ENCODE measurements at regions not wholly inside any gene's neighbourhood (a gene's known extent, or its start where the extent isn't known, plus 50 kb on each side); places are given as distances from the start of the nearest gene placed in this dataset.
"Not testable (repeated sequence)": the region's sequence is repeated elsewhere in the genome, so short reads cannot be mapped to it uniquely, and the experiment has no call there.

DNA sequence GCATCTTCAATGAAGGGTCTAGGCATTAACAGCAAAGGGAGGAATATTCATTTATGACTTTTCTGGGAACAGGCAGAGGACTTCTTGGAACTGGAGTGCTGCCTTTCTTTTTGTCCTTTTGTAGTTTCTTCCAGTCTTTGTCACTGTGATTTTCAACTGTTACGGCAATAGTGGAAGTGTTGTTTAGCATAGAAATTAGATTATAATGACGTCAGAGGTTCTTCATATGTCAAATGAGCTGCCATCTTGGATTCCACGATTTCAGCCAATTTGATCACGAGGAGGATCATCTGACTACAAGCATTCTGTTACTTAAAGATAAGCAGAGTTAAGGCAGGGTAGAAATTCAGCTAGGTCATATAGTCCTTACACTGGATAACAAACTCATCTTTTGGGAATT, 239.0 kb downstream of the NEBL start:
- no peak for DNase-seq (ENCODE audit: low spot score)

DNA sequence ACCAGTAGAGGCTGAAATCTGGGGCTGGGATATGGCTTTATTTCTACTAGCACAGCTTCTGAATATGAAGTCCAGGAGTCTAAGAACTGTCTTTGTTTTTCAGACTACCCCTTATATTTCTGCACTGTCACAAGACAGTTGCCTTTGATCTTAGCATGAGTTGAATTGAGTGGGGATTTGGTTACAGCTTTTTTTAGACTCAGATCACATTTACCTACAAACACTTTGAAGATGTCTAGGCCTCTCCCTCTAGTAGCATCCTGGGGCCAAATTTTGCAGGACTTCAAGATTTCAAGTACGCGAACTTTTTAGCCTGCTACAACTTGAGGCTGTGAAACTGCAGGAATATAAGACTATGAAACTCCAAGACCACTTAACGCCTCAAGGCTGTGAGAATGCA, 240.2 kb downstream of the NEBL start:
- DNase-seq (ENCODE audit: low spot score): no peak

DNA sequence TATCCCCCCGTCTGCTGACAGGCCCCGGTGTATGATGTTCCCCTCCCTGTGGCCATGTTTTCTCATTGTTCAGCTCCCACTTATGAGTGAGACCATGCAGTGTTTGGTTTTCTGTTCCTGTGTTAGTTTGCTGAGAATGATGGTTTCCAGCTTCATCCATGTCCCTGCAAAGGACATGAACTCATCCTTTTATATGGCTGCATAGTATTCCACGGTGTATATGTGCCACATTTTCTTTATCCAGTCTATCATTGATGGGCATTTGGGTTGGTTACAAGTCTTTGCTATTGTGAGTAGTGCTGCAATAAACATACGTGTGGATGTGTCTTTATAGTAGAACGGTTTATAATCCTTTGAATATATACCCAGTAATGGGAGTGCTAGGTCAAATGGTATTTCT, 244.7 kb downstream of the NEBL start:
- DNase-seq (ENCODE audit: low spot score): not testable (repeated sequence)

DNA sequence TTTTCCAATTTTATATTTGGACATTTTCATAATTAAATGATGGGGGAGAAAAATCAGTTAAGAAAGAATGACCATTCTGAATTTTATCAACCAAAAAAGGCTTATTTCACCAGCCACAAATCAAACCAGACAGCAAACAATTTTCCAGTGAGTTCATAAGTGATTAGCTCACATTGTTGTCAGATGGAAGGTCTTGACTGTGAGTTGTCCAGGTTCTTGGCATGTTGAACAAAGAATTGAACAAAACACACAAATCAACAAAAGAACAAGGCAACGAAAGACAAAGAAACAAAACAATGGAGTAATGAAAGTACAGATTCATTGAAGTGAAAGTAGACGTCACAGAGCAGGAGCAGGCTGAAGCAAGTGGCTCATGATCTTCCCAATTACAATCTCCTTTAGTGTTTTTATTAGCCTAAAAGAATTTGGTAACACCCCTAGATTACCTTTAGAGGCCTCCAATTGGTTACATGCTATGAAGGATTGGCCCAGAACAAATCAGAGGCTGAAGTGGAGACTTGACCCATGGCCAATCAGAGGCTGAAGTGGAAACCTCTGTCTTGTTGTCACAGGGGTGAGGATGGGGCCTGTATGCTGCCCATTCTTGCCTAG, 248.7 kb downstream of the NEBL start:
- no peak for DNase-seq (ENCODE audit: low spot score)

DNA sequence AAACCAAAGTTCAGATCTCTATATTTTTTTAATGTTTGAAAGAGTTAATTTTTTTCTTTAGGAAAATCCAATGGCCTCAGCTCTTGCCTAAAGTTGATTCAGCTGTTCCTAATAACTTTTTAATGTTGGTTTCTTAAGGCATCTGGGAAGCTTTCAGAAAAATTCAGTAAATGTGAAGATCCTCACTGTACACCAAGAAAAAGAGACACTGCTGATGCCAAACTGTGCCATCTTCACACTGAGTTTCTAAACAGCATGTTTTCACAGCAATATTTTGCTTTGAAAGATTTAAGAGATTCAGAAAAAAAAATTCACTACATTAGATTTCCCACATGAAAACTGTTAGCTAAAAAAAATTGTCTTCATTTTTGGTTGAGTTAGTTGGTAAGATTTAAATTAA, 249.4 kb downstream of the NEBL start:
- no peak for DNase-seq (ENCODE audit: low spot score)

DNA sequence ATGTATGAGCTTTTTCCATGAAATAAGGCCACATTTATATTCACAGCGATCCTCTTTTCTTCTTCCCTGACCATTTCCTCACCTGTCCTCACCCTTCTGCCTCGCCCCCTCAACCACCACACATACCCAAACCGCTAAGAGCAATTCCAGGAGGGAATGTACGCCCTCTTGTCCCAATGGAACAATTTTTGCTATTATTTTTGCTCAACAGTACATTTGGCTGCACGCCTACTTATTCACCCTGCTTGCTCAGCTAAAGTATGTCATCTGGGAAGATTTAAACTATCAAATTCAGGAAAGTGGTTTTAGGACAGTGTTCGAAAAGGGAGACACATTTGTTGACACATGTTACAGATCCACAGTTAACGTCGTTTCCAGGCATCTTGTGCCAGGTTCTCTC, 252.7 kb downstream of the NEBL start:
- DNase-seq (ENCODE audit: low spot score): no peak

DNA sequence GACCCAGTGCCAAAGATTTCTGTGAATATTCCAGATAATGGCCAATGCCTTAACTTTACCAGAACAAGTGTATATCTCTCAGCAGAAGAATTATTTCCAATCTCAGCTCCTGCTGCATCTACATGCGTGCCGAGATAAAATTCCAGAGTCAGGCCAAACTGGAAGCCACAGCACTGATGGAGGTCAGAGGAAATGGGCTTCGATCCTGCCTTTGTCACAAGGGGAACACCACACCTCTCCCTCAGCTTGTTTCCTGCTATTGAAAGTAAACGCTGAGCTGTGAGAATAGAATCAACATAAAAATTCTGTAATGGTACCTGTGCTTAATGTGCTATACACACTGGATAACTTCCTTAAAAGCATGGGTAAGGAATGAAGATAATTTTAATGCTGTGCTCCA, 255.5 kb downstream of the NEBL start:
- no peak for DNase-seq (ENCODE audit: low spot score)

DNA sequence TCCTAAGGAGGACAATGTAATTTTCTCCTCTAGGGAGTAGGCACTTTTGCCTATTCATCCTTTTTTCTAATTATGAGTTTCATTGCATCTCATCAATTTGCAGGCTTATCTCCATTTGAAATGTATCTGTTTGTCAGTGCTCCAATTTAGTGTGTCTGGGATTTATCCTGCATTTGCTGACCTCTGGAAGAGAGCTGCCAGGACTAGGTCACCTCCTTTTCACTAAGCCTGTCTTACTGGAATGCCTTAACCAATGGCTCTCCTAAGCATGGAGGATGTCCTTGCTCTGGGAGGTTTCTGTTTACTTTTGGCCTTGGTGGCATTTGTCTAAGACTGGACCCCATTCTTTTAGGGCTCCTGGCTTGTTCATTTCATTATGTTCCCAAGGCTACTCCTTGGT, 261.5 kb downstream of the NEBL start:
- no peak for DNase-seq (ENCODE audit: low spot score)

DNA sequence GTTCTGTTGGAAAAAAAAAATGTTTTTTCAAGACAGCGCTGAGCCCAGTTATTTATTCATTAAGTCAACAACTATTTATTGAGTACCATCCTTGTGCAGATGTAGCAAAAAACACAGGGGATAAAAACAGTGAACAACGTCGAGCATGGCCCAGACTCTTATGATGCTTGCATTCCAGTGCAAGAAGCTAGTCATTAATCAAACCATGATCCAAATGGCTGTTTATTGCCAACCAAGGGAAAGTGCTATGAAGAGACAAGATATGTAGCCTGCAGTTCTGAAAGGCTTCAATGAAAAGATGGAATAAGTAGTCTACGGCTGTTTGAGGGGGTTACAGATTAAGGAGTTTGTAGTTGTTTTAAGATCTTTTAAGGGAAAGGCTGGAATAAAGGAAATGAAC, 262.3 kb downstream of the NEBL start:
- no peak for DNase-seq (ENCODE audit: low spot score)

DNA sequence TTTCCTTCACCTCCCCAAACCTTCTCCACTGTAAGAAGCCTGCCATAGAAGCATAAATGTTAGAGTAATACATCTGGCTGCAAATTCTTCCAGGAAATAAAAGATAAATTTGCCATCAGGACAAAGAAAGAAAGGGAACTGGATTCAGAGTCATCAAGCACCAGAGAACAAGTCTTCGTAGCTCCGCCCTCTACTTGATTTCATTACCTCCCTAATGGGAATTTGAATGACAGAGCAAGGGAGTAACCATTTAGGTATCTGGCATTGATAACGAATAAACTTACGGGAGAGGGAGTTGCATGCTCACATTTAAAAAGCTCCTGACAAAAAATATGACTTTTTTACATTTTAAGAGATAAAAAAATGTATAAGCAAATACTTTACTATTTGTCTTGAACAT, 263.4 kb downstream of the NEBL start:
- no peak for DNase-seq (ENCODE audit: low spot score)

DNA sequence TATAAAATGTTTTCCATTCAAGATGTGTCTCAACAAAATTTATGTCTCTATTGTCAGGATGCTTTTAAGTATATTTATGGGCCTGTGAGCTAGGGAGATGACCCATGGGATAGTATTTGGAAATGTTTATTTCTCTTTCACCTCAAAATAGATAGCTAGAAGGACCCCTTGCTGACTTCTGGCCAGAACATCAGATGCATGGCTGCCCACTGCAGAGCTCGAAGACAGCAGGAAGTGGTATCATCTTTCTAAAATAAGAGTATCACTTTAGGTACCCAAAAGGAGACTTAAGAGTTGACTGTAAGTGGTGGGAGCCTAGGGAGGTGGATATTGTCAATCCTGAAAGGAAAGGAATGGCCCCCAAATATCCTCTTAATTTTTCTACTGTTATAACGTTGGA, 264.4 kb downstream of the NEBL start:
- no peak for DNase-seq (ENCODE audit: low spot score)

DNA sequence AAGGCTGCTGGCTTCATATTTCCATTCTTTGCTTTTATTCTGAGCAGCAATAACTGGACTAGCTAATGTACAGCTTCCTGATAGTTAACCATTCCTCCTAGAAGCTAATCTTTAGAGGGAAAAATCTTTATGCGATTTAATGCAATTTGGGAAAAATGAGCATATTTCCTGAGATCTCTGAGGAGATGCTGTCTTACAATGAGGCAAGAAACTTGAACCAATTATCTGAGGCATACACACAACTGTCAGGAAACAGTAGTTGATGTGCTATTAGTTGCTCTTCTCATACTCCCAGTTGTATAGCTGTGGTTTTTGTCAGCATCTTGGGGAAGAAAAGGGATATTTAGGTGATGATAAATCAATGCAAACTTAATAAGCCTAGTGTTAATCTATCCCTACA, 265.9 kb downstream of the NEBL start:
- no peak for DNase-seq (ENCODE audit: low spot score)

DNA sequence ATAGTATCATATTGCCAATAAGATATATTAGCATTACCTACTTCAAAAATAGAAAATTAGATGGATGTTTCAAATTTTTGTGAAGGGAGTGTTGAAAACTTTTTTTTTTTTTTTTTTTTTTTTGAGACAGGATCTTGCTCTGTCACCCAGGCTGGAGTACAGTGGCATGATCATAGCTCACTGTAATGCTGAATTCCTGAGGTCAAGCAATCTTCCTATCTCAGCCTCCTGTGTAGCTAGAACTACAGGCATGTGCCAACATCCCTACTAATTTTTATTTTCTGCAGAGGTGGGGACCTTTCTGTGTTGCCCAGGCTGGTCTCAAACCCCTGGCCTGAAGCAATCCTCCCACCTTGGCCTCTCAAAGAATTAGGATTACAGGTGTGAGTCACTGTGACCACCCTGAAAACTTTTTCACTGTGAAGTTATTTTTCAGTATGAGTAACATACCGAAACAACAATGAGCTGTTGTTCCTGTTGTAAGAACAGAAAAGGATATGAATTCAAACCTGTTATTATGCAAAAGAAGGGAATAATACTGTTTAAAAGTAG, 266.9 kb downstream of the NEBL start:
- DNase-seq (ENCODE audit: low spot score): no peak

DNA sequence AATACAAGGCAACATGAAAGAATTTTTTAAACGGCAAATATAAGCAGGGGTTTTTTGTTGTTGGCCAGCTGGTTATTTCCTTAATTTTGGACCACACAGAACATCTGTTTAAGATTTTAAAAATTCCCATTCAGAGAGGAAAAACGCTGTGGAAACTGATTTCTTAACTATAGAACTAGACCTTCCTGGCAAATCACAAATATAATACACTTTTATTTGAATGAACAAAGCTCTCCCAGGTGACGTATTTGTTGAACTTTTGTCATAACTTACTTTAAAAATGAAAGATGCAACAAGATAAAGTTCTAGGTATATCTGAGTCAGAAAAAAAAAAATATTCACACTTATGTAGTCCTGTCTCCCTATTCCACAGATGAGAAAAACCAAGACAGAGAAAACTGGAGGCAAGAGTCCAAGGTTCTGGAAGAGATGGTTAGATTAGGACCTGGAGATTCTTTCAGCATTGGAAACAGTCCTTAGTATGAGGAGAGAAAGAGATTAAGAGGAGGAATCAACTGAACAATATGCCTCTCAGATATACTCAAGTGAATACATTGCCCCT, 269.1 kb downstream of the NEBL start:
- DNase-seq (ENCODE audit: low spot score): no peak

DNA sequence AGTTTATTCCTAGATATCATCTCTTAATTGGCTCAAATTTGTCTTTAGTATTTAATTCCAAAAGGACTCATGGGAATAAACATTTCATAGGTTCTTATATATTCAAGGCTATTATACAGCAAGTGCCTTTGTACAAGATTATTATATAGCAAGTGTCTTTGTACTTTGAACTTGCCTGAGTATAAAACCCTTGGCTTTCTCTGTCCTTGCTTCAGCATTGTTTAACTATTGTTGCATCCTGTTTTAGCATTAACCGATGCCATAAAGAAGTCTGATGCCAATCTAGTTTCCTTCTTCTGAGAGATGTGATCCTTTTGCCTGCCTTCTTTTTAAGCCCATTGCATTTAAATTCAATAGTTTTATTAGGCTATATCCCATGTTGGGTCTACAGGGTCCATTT, 270.0 kb downstream of the NEBL start:
- no peak for DNase-seq (ENCODE audit: low spot score)

DNA sequence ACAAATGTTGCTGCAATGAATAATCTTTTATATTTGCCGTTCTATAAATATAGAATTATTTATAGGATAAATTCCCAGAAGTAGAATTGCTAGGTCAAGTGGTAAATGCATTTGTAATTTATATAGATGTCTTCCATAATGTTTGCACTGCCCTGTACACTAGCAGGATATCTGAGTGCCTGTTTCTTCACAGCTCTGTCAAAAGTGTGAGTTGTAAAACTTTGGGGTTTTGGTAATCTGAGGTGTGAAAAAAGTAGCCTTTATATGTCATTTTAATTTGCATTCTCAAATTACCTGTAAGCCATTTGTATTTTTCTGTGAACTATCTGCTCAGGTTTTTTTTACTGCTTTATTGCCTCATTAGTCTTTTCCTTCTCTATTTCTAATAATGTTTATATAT, 271.2 kb downstream of the NEBL start:
- no peak for DNase-seq (ENCODE audit: low spot score)

DNA sequence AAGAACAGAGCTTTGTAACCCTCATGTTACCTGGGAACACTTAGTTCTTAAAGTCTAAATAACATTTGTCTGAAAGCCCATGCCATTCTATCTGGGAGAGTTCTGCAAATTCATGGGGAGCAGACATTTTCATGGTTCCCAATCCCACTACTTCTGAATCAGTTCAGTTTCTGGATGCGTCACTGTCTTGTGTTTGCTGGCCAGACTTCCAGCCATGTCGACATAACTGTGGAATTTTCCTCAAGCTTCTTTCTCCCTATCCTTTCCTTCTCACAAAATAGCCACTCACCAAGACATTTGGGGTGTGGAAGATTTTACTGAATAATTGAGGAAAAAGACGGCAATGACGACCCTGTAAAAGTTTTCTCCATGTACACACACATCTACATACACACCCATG, 272.5 kb downstream of the NEBL start:
- DNase-seq (ENCODE audit: low spot score): no peak

DNA sequence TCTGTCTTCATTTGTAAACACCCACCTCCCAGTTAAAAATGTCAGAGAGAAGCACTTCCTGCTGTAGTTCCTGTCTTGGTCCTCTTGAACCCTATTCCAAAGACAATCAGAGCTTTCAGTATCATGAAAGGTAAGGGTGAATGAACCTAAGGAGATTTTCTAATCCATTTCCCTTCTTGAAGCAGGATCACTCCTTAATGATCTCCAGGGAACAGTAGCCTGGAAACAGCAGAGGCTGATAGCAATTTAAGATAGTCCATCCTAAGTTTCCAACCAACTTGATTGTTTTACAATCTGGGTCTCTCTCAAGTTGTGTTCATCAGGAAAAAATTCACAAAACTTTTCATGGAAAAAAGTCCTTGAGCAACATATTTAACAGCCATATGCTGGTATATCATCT, 273.6 kb downstream of the NEBL start:
- DNase-seq (ENCODE audit: low spot score): no peak

DNA sequence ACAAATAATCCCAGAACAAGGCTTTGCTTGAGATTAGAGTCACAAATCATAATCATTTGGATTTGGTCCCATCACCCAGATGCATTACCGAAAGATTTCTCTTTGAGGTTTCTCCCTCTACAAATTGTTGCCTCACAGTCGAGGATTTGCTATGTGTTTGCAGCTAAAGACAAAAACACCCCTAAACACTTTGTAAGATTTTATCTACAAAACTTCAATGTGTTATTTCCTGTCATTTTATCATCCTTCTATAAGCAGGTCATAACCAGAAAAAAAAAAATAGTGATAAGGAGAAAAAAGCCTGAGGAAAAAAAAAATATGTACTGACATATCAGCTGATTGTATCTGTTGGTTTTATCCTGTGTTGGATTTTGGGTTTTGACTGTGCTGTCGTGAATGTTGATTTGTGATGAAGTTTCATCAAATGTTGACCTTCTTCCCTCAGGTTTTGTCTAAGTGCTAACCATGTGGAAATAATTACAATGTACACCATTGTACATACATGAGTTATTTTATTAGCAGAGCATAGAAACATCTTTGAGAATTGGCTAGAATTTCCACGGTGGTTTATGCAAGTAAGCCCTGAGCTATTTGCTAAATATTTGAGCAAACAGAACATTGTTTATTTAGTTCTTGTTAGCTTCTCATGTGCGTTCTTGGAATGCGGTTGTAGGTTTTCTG, 274.4 kb downstream of the NEBL start:
- DNase-seq (ENCODE audit: low spot score): peak; percentile 3

DNA sequence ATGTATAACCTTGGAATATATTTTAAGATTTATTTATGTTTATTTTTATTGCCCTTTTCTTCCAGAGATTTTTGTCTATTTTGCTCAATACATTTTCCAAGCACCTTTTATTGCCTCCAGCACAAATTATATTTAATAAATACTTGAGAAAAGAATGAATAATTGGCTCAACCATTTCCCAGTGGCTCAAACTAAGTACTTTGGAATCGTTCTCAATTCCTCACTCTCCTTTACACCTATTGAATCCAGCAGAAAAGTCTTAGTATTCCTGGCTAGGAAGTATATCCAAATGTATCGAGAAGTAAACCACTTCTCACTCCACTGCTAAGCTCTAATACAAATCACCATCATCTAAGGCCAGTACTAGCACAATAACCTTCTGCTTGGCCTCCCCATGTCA, 276.1 kb downstream of the NEBL start:
- DNase-seq (ENCODE audit: low spot score): no peak

DNA sequence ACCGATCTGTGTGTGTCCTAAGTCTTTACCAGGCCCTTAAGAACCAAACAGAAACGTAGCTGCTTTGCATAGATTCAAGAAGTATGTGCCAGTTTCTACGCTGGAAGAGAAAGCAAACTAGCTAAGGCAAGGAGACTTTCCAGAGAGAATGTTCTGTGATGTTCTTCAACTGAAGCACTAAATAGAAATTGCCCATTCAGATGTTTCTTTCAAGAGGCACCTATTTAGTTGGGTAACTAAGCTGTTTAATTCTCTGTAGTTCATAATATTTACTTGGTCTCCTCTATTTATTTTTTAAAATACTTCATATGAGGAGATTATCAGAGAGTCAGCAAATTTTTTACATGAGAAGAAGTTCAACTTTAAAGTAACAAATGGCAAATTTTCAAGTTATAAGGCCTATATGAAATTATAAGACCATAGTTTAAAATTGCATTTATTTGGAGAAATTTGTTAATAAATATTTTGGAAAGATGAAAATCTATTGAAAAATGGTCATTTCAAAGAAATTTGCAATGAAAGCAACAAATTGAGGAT, 279.0 kb downstream of the NEBL start:
- no peak for DNase-seq (ENCODE audit: low spot score)

DNA sequence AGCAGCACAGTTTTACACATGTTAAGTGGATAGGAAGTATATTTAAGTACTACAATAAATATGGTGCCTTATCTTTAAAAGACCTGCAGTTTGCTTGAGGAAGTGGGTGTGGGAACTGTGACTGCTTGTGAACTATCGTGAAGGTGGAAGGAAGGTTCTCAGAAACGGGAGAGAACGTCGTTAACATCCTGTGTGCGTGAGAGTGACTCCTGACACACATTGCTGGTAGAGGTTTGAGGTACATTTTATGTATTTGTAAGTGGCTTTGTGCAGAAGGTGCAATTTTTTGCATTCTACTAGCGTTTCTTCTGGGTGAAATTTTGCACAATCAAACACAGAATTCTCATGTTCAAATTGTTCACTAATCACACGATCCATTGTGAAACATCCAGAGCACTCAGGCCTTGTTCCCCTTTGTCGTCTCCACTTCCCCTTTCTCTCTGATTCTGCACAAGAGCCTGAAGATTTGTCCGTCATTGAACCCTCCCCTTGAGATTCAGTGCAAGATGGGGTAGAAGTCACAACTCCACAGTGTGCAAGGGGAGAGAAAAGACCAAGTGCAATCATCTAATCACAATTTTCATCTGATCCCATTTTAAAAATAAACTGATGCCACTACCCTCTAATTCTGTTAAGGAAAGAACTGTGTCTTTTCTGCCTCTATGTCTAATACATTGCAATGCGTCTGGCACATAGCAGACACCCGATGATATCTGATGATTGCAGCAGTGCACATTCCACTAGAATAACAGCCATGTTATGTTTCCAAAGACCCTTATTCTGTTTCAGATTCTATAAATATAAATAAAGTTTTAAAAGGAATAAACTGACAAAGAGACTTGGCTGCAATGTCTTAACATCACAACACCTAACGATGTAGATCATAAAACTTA, 279.9 kb downstream of the NEBL start:
- no peak for DNase-seq (ENCODE audit: low spot score)
